Stimulated activated CD4-positive, alpha-beta T cell treated with anti-CD3 and anti-CD28 coated beads, TNF-alpha, amount 100 ng/mL, for 48 hours (primary cell): ENCODE measurements at regions not wholly inside any gene's neighbourhood (a gene's known extent, or its start where the extent isn't known, plus 50 kb on each side); places are given as distances from the start of the nearest gene placed in this dataset.
"Not testable (repeated sequence)": the region's sequence is repeated elsewhere in the genome, so short reads cannot be mapped to it uniquely, and the experiment has no call there.

Experiments used
- DNase-seq, 3 donors: peaks; one replicate each; pipeline ENCODE4 v3.0.0-alpha.2; 2020; ENCODE audit warnings: low read depth in 3 of 3

DNA sequence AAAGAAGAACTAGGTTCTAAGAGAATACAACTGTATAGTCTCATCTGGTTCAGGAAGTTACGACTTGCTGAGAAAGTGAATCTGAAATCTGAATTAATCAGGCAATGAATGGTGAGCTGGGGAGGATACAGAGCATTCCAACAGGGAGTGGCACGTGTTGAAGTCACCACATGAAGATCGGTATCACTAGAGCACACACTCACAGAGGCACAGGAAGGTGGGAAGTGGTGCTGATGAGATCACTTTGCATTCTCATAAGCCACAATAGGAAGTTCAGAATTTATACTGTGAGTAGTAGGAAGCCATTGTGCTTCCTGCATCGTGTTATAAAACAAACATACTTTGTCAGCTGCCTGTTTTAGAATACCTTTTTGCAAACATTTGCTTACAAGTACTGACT, 615.0 kb upstream of the DDX18 start:
- no peak for DNase-seq

DNA sequence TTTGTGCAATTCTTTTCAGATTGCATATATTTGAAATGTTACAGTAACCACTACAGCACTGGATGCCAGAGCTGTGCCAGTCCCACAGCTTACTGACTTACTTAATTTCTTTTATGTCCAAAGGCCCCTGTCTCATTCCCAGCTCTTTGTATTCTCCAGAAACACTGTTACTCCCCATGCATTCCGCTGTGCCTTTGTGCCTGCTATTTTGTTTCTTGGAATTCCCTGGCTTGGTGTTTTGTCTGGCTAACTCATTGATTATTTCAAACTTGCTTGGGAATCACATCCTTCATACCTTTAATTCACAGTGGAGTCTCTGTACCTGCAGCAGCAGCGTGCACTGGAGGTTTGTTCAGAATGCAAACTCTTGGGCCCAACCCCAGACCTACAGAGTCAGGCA, 601.9 kb upstream of the DDX18 start:
- DNase-seq, result no peak

DNA sequence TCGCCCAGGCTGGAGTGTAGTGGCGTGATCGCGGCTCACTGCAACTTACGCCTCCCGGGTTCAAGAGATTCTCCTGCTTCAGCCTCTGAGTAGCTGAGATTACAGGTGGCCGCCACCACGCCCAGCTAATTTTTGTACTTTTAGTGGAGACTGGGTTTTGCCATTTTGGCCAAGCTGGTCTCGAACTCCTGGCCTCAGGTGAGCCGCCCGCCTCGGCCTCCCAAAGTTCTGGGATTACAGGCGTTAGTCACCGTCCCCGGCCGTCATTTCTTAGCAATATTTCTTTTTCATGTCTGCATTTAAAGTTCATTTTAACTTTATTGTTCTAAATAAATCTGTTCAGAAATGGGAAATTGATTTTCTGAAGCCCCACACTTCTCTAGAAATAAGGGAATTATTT, 597.3 kb upstream of the DDX18 start:
- DNase-seq, result no peak

DNA sequence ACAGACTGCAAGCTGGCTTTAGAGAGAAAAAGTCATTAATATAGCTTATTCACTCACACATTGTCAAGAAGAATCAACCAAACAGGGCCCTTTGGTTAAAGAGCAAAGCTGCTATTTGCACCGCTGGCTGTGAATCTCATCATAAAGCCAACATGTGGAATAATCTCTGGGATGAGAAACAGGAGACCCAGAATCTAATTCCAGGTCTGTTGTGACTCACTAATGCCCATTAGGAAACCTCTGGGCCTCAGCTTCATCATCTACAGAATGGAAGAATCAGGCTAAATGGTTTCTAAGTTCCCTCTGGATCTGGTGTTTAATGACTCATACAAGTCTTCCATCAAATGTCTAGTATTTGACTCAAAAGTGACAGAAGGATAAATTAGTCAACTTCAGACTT, 591.7 kb upstream of the DDX18 start:
- DNase-seq, result no peak

DNA sequence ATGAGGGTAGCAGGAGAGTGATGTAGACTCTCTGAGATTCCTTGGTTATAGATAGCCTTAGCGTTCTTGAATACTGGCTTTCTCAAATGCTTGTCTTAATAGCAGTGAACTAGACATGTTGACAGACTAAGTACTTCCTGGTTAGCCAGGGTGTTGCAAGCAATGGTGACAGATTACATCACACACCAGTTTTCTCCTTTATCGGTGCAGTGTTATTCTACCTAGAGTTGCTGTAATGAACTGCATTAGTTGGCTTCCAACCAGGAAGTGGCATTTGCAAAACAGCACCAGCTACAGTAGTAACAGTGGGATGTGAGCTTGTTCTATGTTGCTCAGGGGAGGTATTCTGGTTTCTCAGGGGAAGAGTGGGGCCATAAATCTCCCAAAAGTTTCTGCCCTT, 582.2 kb upstream of the DDX18 start:
- DNase-seq, result no peak

DNA sequence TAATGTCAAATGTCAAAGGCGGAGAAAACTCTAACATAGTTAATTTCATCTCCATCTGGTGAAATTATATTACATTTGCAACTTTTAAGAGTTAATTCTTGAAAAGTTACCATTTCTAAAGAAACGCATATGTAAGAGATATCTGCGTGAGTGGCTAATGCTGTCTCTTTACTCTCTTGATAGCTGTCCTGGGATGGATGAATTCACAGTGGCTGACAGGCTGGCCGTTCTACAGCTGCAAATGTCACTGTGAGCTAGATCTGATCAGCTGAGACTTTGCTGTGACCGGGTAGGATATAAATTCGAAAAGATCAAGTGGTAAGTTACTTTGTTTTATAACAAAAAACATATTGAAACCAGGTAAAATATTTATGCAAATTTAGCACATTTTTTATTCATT, 557.1 kb upstream of the DDX18 start:
- no peak for DNase-seq

DNA sequence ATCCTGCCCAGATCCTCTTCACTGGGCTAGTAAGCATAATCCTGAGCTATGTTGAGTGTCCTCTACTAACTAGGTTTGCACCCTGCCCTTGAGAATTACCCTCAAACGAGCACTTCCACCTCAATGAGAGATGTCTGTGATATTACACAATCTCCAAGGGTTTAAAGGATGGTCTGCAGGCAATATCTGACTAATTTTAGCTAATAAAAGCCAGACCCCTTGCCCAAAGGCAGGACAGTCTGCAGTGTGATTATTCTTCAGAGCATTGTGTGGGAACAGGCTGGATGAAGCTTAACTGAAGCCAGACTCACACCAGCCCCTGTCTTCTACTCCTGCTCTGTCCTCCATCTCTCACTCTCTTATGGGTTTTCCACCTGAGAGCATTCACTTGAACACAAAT, 544.9 kb upstream of the DDX18 start:
- DNase-seq, result no peak

DNA sequence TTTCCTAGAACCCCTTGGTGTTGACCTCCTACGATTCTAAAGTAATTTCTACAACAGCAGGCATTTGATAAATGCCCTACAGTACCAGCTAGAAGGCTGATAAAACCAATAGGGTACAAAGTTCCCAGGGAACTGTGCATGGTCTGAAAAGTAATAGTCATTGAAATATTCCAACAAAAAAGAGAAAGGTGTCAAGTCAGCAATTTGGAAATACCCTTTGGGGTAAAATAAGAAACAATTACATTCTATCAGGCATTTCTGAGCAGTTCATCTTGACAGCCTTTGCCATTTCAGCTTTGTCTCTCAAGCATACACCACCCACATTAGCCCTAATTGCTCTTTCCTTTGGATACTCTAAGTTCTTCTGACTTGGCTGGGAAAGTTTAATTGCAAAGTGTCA, 542.9 kb upstream of the DDX18 start:
- no peak for DNase-seq

DNA sequence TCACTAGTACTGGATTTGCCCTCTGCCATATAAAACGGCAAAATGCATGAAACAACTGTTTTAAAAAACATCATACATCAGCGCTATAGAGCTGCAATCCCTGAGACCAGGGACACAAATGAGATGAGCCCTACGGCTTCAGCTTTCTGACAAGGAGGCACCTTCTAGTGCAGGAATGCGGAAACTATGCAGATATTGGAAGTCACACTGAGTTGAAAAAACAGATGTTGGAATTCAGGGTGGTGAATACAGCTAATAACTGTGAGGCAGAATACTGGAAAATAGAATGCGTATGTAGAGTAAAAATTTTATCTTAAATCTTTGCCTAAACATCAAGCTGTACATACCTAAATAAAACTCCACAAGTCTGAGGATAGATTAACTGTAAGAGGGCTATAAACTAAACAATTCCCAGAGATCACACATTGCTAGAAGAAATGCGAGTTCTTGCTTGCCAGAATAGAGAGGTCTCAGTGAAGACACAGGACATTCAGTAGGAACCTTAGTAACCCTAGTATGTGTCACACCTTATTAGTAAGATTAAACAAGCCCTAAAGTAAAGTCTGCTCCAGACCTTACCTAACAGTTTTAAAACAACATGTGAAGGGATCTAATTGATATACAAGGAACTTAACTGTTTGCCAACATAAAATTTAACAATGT, 541.4 kb upstream of the DDX18 start:
- DNase-seq, result no peak

DNA sequence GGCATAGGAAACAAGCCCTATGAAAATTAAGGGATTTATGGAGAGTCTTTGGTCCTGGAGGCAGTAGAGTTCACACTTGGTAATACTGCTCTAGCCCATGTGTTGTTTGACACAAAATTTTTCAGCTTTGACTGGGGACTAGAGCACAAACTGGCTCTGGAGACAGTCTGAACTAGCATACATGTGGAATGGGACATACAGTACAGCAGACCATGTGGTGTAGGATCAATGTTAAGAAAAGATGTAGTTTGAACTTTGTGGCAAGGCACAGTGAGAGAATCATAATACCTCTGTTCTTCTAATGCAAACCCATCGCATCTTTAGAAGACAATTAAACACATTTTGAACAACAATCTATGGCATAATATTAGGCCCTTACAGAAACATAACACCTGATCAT, 521.5 kb upstream of the DDX18 start:
- no peak for DNase-seq

DNA sequence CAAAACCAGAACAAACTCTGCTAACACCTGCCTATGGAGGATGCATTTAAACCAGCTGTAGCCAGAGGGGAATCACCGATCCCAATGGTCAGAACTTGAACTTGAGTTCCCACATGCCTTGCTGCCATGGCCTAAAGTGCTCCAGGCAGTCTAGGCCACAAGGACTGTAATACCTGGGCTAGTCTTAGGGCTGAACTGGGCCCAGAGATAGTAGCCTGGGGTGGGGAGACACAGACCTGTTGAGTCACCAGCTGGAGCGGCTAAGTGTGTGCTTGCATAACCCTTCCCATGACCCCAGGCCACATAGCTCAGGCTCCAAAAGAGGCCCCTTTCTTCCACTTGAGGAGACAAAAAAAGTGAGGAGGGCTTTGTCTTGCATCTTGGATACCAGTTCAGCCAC, 515.0 kb upstream of the DDX18 start:
- DNase-seq, result no peak

DNA sequence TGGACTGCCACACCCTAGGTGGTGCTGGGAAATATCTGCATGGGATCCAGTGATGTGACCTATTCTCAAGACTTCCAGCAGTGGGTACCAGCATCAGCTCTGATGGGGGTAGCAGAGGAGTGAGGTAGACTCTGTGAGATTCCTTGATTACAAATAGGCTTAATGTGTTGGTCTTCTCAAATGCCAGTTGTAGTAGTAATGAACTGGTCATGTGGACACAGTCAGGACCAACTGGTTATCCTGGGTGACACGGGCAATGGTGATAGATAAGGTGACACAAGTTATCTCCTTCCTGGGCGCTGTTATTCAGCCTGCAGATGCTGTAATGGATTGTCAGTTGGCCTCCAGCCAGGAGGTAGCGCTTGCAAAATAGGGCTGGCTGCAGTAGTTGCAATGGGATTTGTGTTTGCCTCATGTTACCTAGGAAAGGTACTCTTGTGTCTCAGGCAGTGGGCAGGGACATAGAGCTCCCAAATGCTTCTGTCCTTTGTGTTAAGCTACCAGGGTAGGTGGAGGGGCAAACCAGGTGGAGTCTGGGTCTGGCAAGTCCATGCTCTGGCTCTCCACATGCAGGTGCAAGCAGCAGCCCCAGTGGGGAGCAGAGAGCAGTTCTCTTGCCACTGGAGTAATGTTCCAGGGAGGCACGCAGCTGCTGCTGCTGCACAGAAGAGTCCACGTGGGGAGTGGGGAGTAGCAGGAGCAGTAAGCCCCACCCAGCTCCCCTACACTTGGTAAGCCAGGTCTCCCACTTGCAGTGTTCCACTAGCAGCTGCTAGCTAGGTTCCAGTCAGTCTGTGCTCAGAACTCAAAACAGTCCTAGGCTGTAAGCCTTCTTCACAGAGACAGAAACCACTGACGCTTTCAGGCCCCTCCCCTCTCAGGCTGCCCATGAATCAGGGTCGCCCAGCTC, 505.4 kb upstream of the DDX18 start:
- no peak for DNase-seq

DNA sequence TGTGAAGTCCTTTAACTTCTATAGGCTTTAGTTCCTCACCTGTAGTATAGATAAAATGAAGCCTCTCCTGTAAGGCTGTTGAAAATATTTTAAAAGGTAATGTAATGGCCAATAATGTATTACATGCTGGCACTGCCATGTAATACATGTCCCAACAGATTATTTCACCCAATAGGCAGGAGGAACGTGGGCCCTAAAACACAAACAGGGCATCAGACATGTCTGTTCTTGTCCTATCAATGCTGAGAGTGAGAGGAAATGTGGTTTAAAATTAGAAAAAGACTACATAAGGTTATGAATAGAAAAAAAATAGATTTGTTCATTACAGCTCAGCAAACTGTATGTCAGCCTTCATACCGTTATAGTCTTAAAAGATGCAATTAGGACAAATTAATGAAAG, 492.7 kb upstream of the DDX18 start:
- no peak for DNase-seq

DNA sequence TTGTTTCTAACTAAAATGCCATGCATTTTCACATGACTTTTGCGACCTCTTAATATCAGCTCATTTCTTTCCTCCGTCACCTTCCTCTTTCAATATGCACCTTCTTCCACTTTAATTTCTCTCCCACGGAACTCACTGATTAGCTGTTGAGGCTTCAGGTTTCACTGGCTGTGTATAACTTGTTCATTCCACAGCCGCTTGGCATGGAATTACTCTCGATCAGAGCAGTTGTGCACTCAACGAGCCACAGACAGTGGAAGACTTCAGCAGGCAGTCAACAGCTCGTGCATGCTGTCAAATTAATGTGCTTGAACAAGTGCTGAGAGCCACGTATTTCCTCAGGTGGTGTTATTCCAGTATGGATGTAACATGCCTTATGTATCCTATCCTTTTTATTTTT, 491.2 kb upstream of the DDX18 start:
- no peak for DNase-seq

DNA sequence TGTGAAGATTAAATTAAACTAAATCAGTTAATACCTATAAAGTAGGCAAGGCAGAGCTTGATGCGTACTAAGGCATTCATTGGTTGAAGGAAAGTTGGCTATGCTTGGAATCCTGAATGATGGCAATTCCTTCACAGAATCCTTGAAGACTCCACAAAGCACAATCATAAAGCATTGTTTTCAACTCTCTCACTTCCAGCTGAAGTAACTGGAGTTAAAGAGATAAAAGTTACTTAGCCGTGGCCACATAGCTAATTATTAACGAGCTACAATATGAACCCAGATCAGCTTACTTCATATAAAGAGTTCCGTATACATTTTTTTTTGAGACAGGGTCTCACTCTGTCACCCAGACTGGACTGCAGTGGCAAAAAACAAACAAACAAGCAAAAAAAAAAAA, 483.9 kb upstream of the DDX18 start:
- DNase-seq, result no peak

DNA sequence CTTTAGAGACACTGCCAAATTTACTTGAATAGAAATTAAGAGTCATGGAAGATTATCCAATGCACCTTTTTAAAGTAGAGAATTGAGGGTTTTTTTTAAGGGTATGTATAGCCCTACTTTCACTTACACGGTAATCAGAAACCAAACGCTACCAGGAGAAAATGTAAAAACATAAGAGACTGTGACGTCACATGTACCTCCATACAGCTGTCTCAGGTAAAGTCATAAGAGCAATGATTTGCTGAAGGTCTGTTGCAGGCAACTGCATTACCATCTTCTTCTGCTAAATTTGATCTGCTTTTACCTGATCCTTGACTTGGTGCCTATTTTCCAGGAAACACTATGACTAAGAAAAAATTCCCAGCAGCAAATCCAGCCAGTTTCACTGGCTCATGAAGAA, 478.5 kb upstream of the DDX18 start:
- no peak for DNase-seq

DNA sequence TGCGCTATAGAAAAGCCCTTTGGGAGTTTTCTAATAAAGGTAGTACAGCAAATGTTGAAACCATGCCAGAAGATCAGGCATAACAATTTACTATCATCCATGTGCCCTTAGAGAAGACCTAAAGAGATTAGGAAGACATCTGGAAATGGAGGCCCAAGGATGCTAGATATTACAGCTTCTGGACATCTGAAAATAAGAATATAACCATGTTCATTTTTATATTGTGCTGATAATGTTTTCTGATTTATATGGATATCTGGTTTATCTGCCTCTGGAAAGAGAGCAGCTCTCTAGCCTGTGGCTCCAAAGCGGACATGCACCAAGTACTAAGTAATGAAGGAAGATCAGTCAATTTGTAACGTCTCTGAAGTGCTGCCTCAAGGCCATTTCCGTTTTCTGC, 478.0 kb upstream of the DDX18 start:
- no peak for DNase-seq

DNA sequence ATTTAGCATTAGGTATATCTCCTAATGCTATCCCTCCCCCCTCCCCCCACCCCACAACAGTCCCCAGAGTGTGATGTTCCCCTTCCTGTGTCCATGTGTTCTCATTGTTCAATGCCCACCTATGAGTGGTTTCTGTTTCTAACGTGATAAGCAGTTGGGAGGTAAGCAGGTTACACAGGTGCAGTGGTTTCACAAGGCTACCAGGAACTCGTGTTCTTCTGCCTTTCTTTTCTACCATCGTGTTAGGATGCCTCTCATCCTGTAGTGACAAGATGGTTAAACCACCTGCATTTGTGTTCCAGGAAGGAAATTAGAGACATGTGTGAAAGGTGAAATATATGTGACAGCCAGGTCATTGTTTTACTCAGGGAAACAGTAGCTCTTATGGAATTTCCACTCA, 476.5 kb upstream of the DDX18 start:
- DNase-seq, result not testable (repeated sequence)

DNA sequence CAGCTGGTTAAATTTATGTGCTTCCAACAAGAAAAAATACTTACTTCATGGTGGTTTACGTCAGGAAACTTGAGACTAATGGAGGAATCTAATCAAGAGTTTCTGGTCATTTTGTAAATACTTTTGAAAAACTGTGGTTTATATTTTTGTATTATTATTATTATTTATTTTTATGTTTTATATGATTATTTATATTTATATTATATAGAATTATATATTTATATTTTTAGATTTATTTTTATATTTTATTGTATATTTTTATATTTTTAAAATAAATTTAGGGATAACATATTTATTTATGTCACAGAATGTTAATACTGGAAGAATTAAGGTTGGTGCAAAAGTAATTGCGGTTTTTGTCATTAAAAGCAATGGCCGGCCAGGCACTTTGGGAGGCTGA, 474.5 kb upstream of the DDX18 start:
- no peak for DNase-seq

DNA sequence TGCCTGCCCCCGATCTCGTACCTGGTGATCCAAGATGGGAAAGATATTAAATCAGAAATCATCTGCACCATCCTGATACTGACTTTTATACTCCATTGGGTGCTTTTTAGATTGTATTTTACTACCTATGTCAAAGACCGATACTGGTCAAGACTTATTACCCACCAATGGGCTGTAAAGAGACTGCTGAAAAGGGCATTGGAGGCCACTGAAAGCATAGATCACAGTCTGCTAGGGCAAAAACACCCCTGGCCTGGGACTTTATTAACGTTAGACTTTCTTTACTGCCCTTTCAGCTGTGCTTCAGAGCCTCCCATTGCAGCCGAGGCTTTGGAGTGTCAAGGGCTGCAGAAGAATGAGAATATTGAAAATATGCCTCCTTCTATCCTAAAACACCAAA, 472.8 kb upstream of the DDX18 start:
- no peak for DNase-seq

DNA sequence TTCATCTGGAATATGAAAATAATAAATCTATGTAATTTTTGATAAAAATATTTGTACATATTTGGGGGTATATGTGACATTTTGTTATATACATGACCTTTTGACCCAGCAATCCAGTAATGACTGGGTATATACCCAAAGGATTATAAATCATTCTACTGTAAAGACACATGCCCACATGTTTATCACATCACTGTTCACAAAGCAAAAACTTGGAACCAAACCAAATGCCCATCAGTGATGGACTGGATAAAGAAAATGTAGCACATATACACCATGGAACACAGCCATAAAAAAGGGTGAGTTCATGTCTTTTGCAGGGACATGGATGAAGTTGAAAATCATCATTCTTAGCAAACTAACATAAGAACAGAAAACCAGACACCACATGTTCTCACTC, 472.1 kb upstream of the DDX18 start:
- no peak for DNase-seq

DNA sequence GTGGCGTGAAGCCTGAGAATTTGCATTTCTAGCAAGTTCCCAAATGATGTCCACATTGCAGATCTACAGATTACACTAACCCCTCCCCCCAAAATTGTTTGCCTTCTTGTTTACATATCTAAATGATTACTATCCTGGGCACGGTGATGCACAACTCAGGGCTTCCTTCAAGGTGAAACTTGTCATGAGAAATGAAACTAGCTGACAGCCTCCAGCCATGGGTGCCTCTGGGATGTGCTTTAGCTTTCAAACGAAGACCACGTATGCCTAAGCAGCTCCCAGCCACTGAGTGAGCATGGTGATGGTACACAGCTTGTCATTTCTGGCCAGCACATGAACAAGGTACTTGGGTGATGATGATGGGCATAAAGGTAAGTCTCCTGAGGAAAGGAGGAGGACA, 464.8 kb upstream of the DDX18 start:
- no peak for DNase-seq

DNA sequence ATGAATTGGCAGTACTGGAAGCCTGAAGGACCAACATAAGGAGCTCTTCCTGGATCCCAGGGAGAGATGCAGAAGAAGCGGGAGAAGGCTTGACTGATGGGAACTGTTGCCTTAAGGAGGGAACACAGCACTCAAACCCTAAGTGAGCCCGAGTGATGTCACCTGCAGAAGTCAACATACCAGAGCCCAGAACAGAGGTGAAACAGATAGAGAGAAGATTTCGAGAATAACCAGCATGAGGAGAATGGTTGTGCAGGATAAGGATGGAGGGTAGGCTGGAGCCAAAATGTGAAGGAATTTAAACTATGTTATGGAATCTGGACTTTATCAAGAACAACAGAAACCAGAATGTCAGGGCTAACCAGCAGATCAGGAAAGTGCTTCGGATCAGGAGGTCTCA, 463.1 kb upstream of the DDX18 start:
- DNase-seq, result no peak
